Vagina (tissue), 2 donors: ENCODE measurements at regions not wholly inside any gene's neighbourhood (a gene's known extent, or its start where the extent isn't known, plus 50 kb on each side); places are given as distances from the start of the nearest gene placed in this dataset.

Source experiments
- CTCF ChIP-seq, 3 experiments: fragments of 450-650 bp in 2 of 3; fragments of 200-600 bp in 1 of 3; sonication (generic) in 1 of 3; IDR thresholded peaks; one replicate each; pipeline ENCODE4 v1.5.1; 2017 to 2019; ENCODE audit warnings: antibody characterized with exemption in 3 of 3, mild to moderate bottlenecking in 2 of 3, moderate library complexity in 2 of 3
- POLR2A ChIP-seq, 2 donors: fragments of 450-650 bp; IDR thresholded peaks; one replicate each; pipeline ENCODE4 v1.6.1; 2017; ENCODE audit warnings: antibody characterized with exemption in 2 of 2, mild to moderate bottlenecking in 2 of 2, moderate library complexity in 2 of 2
- POLR2AphosphoS5 ChIP-seq, 2 donors: sonication (generic); formaldehyde crosslinking; IDR thresholded peaks; one replicate each; pipeline ENCODE4 v1.9.0; 2017; ENCODE audit warnings: antibody characterized with exemption in 2 of 2, mild to moderate bottlenecking in 2 of 2, low read depth in 1 of 2; ENCODE audit not compliant: insufficient read depth in 1 of 2

GRCh38 chr9:118595719-118596305 lies 773.4 kb downstream of the BRINP1 start:
- TF ChIP-seq CTCF (IDR thresholded peaks at IDR 0.05) (no peak), POLR2A (IDR thresholded peaks at IDR 0.05) (no peak), POLR2AphosphoS5 (IDR thresholded peaks at IDR 0.05; ENCODE audit: insufficient read depth in 1 of 2, low read depth in 1 of 2) (no peak)
